Left forelimb (tissue), 1 donor: ENCODE measurements at regions not wholly inside any gene's neighbourhood (a gene's known extent, or its start where the extent isn't known, plus 50 kb on each side); places are given as distances from the start of the nearest gene placed in this dataset.

Experiments used
- DNase-seq: peaks from one replicate; pipeline ENCODE4 v3.0.0-alpha.2; 2018; ENCODE audit warnings: low spot score

- DNase-seq: no peak
These were observed 52.9 kb upstream of the DLK1 start for GRCh38 chr14:100673807-100674154.

- no peak for DNase-seq
These were observed 52.3 kb upstream of the DLK1 start for GRCh38 chr14:100674428-100674827.

GRCh38 chr14:100674897-100675619, 51.6 kb upstream of the DLK1 start:
- no peak for DNase-seq

- no peak for DNase-seq
These were observed 50.7 kb upstream of the DLK1 start for GRCh38 chr14:100675699-100676684.
